WTC11 (cell line): ENCODE measurements at regions not wholly inside any gene's neighbourhood (a gene's known extent, or its start where the extent isn't known, plus 50 kb on each side); places are given as distances from the start of the nearest gene placed in this dataset.

Experiments
- FOXJ3 ChIP-seq: sonication (generic); formaldehyde crosslinking; IDR thresholded peaks from 2 replicates; pipeline ENCODE4 v1.9.0; 2021; ENCODE audit warnings: missing genetic modification reagents, mild to moderate bottlenecking, borderline replicate concordance
- TF ChIP-seq, protein P1 (sequence below): sonication (generic); formaldehyde crosslinking; IDR thresholded peaks from 2 replicates; pipeline ENCODE4 v1.8.0; 2022; ENCODE audit warnings: mild to moderate bottlenecking, missing genetic modification reagents
- TF ChIP-seq, protein P2 (sequence below): fragments of 200-600 bp; IDR thresholded peaks from 2 replicates; pipeline ENCODE4 v1.8.0; 2022; ENCODE audit warnings: antibody characterized with exemption

DNA sequence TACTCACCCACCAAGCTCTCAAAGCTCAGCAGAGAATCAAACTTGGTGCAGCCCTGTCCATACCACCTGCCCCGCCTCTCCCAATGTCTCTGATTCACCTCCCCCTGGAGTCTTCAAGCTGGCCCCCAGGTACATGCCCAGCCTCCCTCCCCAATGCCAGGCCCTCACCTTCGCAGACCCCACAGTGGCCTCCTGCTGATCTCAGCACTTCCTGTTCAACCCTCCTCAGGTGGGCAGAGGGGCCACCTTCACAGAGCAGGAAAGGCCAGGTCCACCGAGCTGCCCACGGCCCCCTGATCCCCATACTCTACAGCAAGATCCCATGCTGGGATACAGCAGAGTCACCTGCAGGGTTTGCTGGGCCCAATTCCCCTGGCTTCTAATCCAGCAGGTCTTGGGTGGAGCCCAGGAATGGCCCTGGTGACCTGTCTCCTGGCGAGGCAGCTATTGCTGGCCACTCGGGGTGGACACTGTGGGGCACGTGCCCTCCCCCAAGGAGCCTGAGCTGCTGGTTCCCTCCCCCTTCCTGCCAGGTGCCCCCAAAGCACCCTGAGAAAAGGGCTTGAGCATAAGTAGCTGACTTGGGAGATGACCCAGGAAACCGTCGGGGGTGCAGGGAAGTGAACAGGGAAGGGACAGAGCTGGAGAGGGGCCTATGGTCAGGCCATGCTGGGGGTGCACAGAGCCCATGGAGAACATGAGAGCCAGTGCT lies 150.7 kb downstream of the BRD1 start:
- TF ChIP-seq, protein P1, sequence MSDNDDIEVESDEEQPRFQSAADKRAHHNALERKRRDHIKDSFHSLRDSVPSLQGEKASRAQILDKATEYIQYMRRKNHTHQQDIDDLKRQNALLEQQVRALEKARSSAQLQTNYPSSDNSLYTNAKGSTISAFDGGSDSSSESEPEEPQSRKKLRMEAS = no peak
- TF ChIP-seq, protein P2, sequence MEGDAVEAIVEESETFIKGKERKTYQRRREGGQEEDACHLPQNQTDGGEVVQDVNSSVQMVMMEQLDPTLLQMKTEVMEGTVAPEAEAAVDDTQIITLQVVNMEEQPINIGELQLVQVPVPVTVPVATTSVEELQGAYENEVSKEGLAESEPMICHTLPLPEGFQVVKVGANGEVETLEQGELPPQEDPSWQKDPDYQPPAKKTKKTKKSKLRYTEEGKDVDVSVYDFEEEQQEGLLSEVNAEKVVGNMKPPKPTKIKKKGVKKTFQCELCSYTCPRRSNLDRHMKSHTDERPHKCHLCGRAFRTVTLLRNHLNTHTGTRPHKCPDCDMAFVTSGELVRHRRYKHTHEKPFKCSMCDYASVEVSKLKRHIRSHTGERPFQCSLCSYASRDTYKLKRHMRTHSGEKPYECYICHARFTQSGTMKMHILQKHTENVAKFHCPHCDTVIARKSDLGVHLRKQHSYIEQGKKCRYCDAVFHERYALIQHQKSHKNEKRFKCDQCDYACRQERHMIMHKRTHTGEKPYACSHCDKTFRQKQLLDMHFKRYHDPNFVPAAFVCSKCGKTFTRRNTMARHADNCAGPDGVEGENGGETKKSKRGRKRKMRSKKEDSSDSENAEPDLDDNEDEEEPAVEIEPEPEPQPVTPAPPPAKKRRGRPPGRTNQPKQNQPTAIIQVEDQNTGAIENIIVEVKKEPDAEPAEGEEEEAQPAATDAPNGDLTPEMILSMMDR = no peak
- TF ChIP-seq FOXJ3 (CRISPR knock-in tag) = no peak
